NCI-H526 (cell line): ENCODE measurements at regions not wholly inside any gene's neighbourhood (a gene's known extent, or its start where the extent isn't known, plus 50 kb on each side); places are given as distances from the start of the nearest gene placed in this dataset.

Experiments used
- DNase-seq, 2 experiments: peaks; one replicate each; lab custom pipeline; 2025; lab: John Stamatoyannopoulos, UW

DNA sequence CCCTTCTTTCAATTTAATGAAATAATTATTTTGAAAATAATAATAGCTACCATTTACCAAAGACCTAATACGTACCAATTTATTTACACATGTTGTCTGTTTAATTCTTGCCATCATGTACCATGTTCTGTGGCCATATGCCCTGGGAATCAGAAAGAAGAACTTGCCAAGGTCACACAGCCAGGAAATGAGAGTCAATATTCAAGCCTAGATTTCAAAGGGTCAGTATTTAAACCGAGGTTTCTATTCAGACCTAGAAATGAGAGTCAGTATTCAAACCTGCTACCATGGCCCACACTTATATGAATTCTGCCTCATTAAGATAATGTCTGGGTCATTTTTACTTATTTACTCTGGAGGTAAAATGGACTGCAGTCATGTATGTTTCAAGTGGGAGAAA is 103.6 kb upstream of the TBL1XR1 start:
- DNase-seq, result no peak

DNA sequence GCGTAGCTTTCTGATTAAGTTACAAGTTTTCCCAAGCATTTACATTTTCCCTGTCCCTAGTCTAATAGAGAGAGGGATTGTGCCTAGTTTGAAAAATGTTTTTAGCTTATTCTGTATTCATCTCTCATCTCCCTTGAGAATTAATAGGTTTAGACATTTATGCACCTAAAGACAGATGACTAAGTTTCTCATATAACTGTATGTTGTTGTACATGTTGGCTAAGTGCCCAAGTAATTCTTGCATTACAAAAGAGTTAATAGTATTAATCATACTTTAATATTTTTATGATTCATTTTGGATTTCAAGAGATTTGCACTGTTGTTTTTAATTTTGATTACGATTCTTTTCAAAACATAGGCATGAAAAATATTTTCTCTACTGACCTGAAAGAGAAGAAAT is 109.0 kb upstream of the TBL1XR1 start:
- DNase-seq, result no peak

- DNase-seq, result peak in 1 of 2 experiments; percentile 4
These were observed 110.1 kb upstream of the TBL1XR1 start for GRCh38 chr3:177307391-177307790.

GRCh38 chr3:177307826-177308225 is 110.5 kb upstream of the TBL1XR1 start:
- no peak for DNase-seq

DNA sequence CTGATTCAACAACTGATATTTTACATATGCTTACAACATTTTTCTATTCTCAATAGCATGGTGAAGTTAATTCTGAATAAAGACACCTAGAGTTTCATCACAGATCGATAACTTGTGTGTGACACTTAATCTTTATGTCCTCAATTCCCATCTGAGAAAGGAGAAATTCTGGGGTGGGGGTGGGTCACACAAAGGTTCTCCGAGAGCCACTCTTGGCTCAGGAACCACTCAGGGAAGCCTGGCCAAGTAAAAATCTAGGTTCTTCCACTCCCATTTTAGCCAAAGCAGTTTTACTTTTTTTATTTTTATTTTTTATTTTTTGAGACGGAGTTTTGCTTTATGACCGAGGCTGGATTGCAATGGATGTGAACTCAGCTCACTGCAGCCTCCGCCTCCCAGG is 111.0 kb upstream of the TBL1XR1 start:
- DNase-seq, result no peak

- DNase-seq, result no peak
These were observed 111.6 kb upstream of the TBL1XR1 start for GRCh38 chr3:177308911-177309310.

DNA sequence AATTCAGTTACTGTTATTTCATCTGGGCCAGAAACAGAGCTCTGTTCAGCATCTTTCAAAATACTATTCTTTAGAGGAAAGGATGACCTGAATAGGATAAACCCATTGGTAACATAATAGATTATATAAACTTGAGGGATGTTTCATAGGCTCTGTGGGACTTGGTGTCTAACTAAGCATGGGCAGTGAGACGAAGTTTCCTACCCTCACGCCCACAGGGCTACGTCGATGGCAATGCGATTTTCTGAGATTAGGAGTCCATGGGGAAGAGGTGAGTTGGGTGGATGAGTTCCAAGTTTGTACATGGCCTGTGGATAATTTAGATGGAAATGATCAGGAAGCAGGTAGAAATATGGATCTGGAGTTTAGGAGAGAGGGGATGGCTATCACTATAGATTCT is 115.2 kb upstream of the TBL1XR1 start:
- DNase-seq, result no peak

DNA sequence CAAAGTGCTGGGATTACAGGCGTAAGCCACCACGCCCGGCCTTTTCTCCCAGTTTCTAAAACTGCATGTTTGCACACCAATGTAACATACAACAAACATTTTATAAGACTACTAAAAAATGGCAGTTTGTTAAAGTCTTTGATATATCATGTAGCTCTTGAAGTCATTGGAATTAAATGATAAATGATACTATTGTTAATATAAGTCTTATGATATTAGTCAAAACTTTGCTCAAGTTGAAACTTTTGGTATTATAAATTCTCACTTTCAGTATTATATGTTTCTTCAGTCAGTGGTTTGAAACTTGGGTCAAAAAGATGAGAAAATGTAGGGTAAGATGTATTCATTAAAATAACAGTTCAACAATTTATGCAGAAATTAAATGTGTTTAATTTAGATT is 117.6 kb upstream of the TBL1XR1 start:
- DNase-seq, result no peak

DNA sequence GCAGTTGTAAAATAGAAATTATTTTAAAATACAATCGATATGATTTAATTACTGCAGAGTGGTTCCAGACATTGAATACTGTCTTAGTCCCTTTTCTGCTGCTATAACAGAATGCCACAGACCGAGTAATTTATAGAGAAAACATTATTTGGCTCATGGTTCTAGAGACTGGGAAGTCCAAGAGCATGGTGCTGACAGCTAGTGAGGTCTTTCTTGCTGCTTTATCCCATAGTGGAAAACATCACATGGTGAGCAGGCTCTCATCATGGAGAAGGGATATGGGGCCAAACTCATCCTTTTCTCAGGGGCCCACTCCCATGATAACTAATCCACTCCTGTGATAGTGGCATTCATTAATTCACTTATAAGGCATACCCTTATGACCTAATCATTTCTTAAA is 120.0 kb upstream of the TBL1XR1 start:
- DNase-seq, result no peak

DNA sequence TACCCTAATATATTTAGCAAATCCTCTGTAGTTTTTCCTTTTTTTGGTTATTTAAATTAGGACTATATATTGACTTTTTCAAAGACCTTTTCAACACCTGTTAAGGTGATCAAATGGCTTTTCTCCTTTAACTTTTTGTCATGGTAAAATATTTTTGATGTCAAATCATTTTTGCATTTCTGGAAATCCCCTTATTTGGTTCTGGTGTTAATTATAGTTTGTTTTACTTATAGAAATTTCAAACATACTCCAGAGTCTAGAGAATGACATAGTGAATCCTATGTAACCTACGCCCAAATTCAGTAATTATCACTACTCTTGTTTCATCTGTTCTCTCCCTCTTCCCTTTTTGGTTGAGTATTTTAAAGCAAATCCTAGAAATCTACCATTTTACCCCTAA is 121.3 kb upstream of the TBL1XR1 start:
- no peak for DNase-seq

DNA sequence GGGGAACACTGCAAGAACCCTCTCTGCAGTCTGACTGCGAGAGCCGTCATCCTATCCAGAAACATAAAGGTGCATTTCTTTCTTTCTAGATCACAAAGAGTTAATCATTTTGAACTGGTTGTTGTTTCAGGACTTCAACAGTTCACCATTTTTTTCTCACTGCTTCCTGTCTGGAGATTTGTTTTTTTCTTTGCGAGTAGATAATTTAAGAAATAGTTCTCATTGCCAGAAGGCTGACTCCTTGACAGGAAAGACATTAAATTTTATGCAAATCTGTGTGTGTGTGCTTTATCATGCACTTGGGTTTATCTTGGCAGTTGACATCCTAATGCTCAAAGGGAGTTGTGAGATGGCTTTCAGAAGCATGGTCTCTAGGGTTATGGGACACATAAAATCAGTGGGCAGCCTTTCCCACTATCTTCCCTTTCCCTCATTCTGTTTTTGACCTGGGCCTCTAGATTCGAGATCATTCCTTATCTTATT is 123.5 kb upstream of the TBL1XR1 start:
- DNase-seq, result no peak

DNA sequence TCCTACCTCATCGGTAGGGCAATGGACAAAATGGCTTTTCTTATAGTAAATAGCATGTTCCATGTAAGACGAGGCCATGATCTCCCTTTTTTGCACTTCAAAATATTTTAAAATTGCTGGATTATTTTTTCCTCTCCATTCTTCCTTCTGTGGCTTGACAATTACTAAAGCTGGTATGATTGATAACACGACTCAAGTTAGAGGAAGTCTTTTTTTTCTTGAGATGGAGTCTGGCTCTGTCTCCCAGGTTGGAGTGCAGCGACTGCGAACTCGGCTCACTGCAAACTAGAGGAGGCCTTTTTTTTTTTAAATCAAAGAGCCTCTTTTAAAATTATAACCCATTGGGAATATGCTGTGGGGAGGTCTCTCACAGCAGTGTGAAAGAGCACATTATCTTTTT is 124.5 kb upstream of the TBL1XR1 start:
- DNase-seq, result no peak

DNA sequence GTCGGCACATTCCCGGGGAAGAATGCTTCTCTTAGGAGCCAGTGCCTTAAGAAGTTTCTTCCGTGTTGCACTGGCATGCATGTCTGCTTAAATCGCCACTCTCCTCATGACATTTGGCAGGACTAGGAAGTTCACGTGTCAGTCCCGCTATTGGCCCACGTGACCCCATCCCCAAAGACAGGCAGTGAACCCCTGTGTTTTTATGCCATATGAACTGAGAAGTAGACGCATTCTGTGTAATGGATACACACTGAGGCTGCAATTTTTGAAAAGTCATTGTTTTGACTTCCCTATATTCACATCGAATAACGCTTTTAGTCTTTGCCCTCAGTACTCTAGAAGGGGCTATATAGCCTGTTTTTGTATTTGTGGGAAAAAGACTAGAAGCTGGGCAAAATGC is 125.6 kb upstream of the TBL1XR1 start:
- no peak for DNase-seq

DNA sequence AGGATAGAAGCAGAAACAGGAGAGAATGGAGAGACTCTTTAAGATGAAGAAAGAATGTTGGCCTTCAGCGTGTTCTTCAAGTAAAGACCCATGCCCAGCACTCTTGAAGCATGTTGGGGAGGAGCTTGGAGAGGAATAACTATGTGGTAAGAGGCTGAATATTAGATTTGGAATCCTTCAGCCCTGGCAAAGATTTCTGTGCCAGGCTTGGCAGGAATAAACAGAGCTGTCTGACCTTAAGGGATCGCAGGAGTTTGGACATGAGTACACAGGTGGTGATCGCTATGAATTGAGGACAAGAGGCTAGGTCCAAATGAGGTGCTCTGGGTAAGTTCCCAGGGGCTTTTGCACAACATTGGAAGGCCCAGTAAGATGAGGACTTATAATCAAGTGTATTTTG is 132.6 kb upstream of the TBL1XR1 start:
- no peak for DNase-seq

- peak in 1 of 2 experiments; percentile 9 for DNase-seq
These were observed 133.5 kb upstream of the TBL1XR1 start for GRCh38 chr3:177330779-177331178.

GRCh38 chr3:177331203-177331835 is 134.0 kb upstream of the TBL1XR1 start:
- no peak for DNase-seq

GRCh38 chr3:177332955-177333354 is 135.7 kb upstream of the TBL1XR1 start:
- no peak for DNase-seq

DNA sequence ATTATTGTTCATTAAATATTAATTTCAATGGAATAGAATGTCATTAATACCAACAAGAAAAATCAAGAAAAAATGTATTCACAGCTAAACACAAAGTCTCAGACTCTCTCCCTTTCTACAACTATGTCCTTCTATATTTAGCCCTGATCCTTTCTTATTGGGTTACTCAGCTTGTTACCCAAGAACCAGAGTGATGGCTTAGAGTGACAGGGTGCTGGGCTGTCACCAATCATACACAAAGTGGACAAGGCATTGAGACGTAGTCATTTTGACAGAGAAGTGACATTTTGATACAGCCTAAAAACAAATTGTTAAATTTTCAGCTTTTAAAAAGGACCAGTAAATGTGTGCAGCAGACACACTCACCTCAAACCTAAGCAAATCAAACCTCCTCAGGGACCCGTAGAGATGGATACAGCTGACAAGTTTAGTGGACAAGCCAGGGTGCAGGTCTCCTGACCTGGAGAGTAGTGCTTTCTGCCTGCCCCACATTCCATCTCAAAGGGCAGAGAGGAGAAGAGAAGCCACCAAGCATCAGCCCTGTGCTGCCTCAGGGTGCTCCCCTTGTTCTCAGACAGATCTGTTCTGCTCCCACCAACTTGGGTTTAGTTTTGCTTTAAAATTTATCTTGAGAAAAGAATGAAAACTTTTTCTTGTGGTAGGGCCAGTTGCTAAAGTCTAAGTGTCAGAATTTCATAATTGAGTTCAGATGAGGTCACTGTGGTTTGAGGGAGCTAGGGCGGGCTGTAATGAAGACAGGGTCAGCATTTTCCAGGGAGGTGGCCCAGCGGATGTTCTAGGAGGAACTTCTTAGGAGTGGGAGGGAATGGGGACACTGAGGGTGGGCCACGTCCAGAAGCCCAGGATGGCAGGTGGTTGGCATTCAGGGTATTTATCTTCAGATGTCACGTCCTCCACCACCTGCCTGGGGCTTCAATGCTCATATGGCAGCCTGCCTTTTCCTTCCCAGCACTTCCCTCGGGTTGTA is 136.5 kb upstream of the TBL1XR1 start:
- no peak for DNase-seq

- DNase-seq, result no peak
These were observed 137.5 kb upstream of the TBL1XR1 start for GRCh38 chr3:177334803-177335202.

DNA sequence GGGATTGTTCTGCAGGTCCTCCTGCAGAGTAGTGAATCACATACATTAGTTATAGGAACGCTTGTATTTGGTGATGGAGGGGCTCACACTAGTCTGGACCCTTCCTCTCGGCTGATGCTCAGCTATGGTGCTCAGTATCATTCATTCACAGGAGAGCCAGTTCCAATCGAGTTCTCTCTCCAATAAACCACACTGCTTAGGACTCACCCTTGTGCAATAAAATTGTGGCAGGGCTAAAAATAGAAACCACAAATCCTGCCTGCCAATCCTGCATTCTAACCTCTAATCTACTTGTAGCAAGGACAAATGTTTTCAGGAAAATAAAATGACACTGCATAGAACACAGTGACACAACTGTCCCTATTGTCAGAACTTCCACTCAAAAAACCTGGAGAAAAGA is 138.4 kb upstream of the TBL1XR1 start:
- no peak for DNase-seq

- no peak for DNase-seq
These were observed 139.7 kb upstream of the TBL1XR1 start for GRCh38 chr3:177336873-177337450.

GRCh38 chr3:177337541-177338331 is 140.5 kb upstream of the TBL1XR1 start:
- DNase-seq, result peak in 1 of 2 experiments; percentile 14
